ENCODE measurements at regions not wholly inside any gene's neighbourhood (a gene's known extent, or its start where the extent isn't known, plus 50 kb on each side); places are given as distances from the start of the nearest gene placed in this dataset.

GRCh38 chr6:25138233-25138933 is 140.8 kb upstream of the CARMIL1 start:
- TF ChIP-seq CTCF (IDR thresholded peaks at IDR 0.05; ENCODE audit: low read depth, low read length, poor library complexity, severe bottlenecking) (peak; percentile 18), EZH2phosphoT487 (IDR thresholded peaks at IDR 0.05; ENCODE audit: borderline replicate concordance, low read length) (no peak)

Measured in DOHH2 (cell line).